HG02610 (cell line): ENCODE measurements at regions not wholly inside any gene's neighbourhood (a gene's known extent, or its start where the extent isn't known, plus 50 kb on each side); places are given as distances from the start of the nearest gene placed in this dataset.
"Not testable (repeated sequence)": the region's sequence is repeated elsewhere in the genome, so short reads cannot be mapped to it uniquely, and the experiment has no call there.

ENCODE experiments used
- ATAC-seq: cut with Tn5 transposase; IDR thresholded peaks from one replicate; pipeline ENCODE4 v1.9.1; 2021; ENCODE audit warnings: mild to moderate bottlenecking, moderate library complexity; ENCODE audit not compliant: unreplicated experiment

GRCh38 chr1:109857702-109858101 lies 52.9 kb upstream of the CSF1 start:
- ATAC-seq: not testable (repeated sequence)

- ATAC-seq: not testable (repeated sequence)
Measured at GRCh38 chr1:109855986-109856385, 54.7 kb upstream of the CSF1 start.

- ATAC-seq: not testable (repeated sequence)
Measured at GRCh38 chr1:109853972-109854371, 56.7 kb upstream of the CSF1 start.

- not testable (repeated sequence) for ATAC-seq
Measured at GRCh38 chr1:109852221-109853015, 58.2 kb upstream of the CSF1 start.

GRCh38 chr1:109850827-109851226 lies 59.8 kb upstream of the CSF1 start:
- no peak for ATAC-seq

GRCh38 chr1:109850194-109850593 lies 60.5 kb upstream of the CSF1 start:
- no peak for ATAC-seq

- no peak for ATAC-seq
Measured at GRCh38 chr1:109849655-109850054, 61.0 kb upstream of the CSF1 start.

GRCh38 chr1:109847251-109847650 lies 63.4 kb upstream of the CSF1 start:
- ATAC-seq: no peak

- ATAC-seq: no peak
Measured at GRCh38 chr1:109846846-109847245, 63.8 kb upstream of the CSF1 start.

- ATAC-seq: no peak
Measured at GRCh38 chr1:109846162-109846561, 64.5 kb upstream of the CSF1 start.

GRCh38 chr1:109845658-109846057 lies 65.0 kb upstream of the CSF1 start:
- no peak for ATAC-seq

GRCh38 chr1:109844609-109845008 lies 66.0 kb upstream of the CSF1 start:
- no peak for ATAC-seq

- ATAC-seq: no peak
Measured at GRCh38 chr1:109840011-109840629, 70.5 kb upstream of the CSF1 start.

- not testable (repeated sequence) for ATAC-seq
Measured at GRCh38 chr1:109839276-109839675, 71.4 kb upstream of the CSF1 start.

GRCh38 chr1:109838838-109839240 lies 71.8 kb upstream of the CSF1 start:
- no peak for ATAC-seq

GRCh38 chr1:109837852-109838570 lies 72.6 kb upstream of the CSF1 start:
- no peak for ATAC-seq

- ATAC-seq: not testable (repeated sequence)
Measured at GRCh38 chr1:109835645-109836044, 71.9 kb upstream of the EPS8L3 start.

GRCh38 chr1:109834951-109835350 lies 71.2 kb upstream of the EPS8L3 start:
- ATAC-seq: no peak

- no peak for ATAC-seq
Measured at GRCh38 chr1:109832945-109833344, 69.2 kb upstream of the EPS8L3 start.

- no peak for ATAC-seq
Measured at GRCh38 chr1:109828756-109829505, 65.2 kb upstream of the EPS8L3 start.

GRCh38 chr1:109827986-109828385 lies 64.3 kb upstream of the EPS8L3 start:
- no peak for ATAC-seq
